Mucosa of descending colon (tissue), 3 donors: ENCODE measurements at regions not wholly inside any gene's neighbourhood (a gene's known extent, or its start where the extent isn't known, plus 50 kb on each side); places are given as distances from the start of the nearest gene placed in this dataset.

Experiments
- ATAC-seq: fragments of 200-7000 bp; cut with Tn5 transposase; one replicate; pipeline ENCODE4 v1.9.1; 2020; ENCODE audit warnings: mild to moderate bottlenecking, moderate library complexity
- DNase-seq, 3 donors: peaks; one replicate each; pipeline ENCODE4 v3.0.0-alpha.2; 2020
- H3K36me3 ChIP-seq: fragments of 200-600 bp; one replicate; pipeline ENCODE4 v1.8.0; 2021; ENCODE audit warnings: low read depth, mild to moderate bottlenecking
- H3K4me1 ChIP-seq: fragments of 200-600 bp; one replicate; pipeline ENCODE4 v1.8.0; 2021; ENCODE audit warnings: low read depth, mild to moderate bottlenecking
- H3K4me3 ChIP-seq: fragments of 200-600 bp; one replicate; pipeline ENCODE4 v1.8.0; 2021; ENCODE audit warnings: mild to moderate bottlenecking
- H3K9me3 ChIP-seq: fragments of 200-600 bp; one replicate; pipeline ENCODE4 v1.8.0; 2021; ENCODE audit warnings: mild to moderate bottlenecking
- intact Hi-C, 2 donors: fragments of 100-400 bp; cut with DNase I in 1 of 2; cut with micrococcal nuclease in 1 of 2; formaldehyde crosslinking; loops; one replicate each; pipeline versions ENCODE4 v1.11.0 to v1.11.1; 2022; cut with DNase I, micrococcal nuclease
- TF ChIP-seq, protein P1 (sequence below): fragments of 200-600 bp; IDR thresholded peaks from one replicate; pipeline ENCODE4 v1.8.0; 2022; ENCODE audit warnings: antibody characterized with exemption, mild to moderate bottlenecking
- donor health status: DM: no; HTN: no; CAD: no; lungs with moderate emphysema.
- donor health status: DM: no; HTN: no; CAD: no.
- donor health status: DM: no; HTN: yes; CAD: no.

DNA sequence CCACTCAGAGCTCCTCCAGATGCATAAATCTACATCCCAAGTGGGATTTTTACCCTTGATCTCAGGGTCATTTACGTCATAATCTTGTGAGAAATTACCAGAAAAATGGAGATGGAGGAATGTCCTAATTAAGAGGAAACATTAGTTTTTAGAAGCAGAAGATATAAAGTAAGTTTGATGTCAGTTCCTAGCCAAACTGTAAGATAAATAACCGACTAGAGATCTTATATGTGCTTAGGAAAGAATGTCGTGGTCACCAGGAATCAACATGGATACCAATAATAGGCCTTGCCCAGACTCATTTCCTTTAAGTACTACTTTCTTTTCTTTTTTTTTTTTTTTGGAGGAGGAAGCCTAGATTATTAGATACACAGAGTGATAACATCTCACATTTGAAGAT, 186.9 kb downstream of the UTRN start:
- Histone ChIP-seq H3K9me3 (no peaks in the 10 kb centered on the region), H3K36me3 (no peaks in the 10 kb centered on the region), H3K4me1 (no peaks in the 10 kb centered on the region), H3K4me3 (no peak overlapping the region)
- TF ChIP-seq, protein P1, sequence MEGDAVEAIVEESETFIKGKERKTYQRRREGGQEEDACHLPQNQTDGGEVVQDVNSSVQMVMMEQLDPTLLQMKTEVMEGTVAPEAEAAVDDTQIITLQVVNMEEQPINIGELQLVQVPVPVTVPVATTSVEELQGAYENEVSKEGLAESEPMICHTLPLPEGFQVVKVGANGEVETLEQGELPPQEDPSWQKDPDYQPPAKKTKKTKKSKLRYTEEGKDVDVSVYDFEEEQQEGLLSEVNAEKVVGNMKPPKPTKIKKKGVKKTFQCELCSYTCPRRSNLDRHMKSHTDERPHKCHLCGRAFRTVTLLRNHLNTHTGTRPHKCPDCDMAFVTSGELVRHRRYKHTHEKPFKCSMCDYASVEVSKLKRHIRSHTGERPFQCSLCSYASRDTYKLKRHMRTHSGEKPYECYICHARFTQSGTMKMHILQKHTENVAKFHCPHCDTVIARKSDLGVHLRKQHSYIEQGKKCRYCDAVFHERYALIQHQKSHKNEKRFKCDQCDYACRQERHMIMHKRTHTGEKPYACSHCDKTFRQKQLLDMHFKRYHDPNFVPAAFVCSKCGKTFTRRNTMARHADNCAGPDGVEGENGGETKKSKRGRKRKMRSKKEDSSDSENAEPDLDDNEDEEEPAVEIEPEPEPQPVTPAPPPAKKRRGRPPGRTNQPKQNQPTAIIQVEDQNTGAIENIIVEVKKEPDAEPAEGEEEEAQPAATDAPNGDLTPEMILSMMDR: no peak
- intact Hi-C loops: no loop called here
- DNase-seq (no peak), ATAC-seq (no peak)

DNA sequence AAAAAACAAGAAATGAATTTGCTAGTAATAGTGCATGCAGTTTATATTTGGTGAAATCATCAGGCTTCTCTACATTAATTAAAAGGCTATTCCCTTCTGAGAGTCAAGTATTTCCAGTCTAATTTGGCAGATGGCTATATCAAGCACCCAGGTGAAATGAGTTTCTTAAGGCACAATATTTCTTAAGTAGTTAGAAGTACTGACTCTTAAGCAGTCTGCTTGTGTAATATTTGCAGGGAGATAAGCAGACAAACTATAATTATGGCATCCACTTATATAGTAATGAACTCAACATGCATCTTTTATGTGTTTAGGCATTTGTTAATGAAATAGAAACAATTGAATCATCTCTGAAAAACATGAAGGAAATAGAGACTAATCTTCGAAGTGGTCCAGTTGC, 189.2 kb downstream of the UTRN start:
- H3K9me3 ChIP-seq: no peaks in the 10 kb centered on the region
- no peak for ATAC-seq
- intact Hi-C loops: no loop called here
- H3K36me3 ChIP-seq: no peaks in the 10 kb centered on the region
- H3K4me1 ChIP-seq: no peaks in the 10 kb centered on the region
- TF ChIP-seq, protein P1: no peak
- H3K4me3 ChIP-seq: no peak overlapping the region
- DNase-seq: no peak

DNA sequence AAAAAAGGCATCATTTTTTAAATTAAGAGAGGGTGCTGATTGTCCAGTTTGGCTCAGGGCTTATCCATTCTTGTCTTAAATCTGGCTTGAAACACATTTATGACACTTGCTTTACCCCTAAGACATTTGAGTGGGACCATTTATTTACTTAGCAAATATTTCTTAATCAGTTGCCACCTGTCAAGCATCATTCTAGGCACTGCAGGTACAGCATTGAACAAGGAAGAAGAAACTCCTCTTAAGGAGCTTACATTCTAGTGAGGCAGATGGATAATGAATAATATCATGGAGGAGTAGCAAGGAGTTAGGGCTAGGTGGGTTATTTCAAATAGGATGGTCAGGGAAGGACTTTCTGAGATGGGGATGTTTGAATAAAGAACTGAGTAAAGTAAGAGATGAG, 189.8 kb downstream of the UTRN start:
- DNase-seq (no peak), ATAC-seq (no peak)
- Histone ChIP-seq H3K9me3 (no peaks in the 10 kb centered on the region), H3K4me3 (no peak overlapping the region), H3K4me1 (no peaks in the 10 kb centered on the region), H3K36me3 (no peaks in the 10 kb centered on the region)
- intact Hi-C loops: no loop called here
- TF ChIP-seq, protein P1: no peak

DNA sequence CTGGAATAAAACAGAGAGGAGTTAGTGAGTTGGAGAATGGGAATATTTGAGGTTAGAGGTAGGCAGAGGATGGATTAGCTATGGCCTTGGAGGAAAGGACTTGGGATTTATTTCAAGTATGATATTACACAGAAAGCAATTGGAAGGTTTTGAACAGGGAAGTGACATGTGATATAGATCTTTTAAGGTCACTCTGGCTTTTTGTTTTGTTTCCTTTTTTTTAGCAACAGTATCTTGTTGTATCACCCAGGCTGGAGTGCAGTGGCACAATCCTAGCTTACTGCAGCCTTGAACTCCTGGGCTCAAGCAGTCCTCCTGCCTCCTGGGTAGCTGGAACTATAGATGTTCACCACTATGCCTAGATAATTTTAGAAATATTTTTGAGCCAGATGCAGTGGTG, 190.3 kb downstream of the UTRN start:
- no peak overlapping the region for H3K4me3 ChIP-seq
- no peaks in the 10 kb centered on the region for H3K9me3 ChIP-seq
- H3K4me1 ChIP-seq: no peaks in the 10 kb centered on the region
- H3K36me3 ChIP-seq: no peaks in the 10 kb centered on the region
- TF ChIP-seq, protein P1: no peak
- DNase-seq (no peak), ATAC-seq (no peak)
- intact Hi-C loops: no loop called here

DNA sequence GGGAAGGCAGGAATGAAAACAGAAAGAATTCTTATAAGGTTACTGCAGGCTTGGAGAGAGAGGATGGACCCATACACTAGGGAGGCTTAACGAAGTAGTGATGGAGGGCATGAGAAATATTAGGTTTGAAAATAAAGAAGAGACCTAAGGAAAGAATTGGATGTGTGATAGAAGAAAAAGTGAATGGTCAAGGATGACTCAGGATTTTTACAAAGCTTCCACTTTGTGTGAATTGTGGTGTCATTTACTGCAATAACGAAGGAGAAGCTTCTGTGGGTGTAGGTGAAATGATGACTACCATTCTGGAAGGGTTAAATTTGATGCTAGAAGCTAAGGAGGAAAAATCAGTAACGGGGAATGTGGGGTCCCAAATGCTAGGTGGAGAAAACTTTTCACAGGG, 191.2 kb downstream of the UTRN start:
- ATAC-seq (no peak), DNase-seq (no peak)
- intact Hi-C loops: no loop called here
- no peaks in the 10 kb centered on the region for H3K9me3 ChIP-seq
- H3K4me3 ChIP-seq: no peak overlapping the region
- TF ChIP-seq, protein P1: no peak
- H3K36me3 ChIP-seq: no peaks in the 10 kb centered on the region
- H3K4me1 ChIP-seq: no peaks in the 10 kb centered on the region

DNA sequence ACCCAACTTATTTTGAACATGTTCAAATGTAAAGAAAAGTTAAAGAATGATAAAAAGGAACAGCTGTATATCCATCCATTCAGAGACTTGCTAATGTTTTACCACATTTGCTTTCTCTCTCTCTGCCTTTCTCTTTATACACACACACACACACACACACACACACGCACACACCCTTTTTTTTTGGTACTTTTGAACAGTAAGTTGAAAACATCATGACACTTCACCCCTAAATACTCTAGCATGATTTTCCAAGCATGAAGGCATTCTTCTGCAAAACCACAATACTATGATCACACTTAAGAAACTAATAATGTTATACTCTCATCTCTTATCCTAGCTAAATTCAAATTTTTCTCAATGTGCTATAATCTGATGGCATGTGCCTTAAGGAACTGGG, 192.3 kb downstream of the UTRN start:
- no peak for ATAC-seq
- no peaks in the 10 kb centered on the region for H3K9me3 ChIP-seq
- H3K4me1 ChIP-seq: no peaks in the 10 kb centered on the region
- TF ChIP-seq, protein P1: no peak
- H3K36me3 ChIP-seq: no peaks in the 10 kb centered on the region
- no peak overlapping the region for H3K4me3 ChIP-seq
- intact Hi-C loops: no loop called here
- no peak for DNase-seq
